Transverse colon (tissue), 4 donors: ENCODE measurements at regions not wholly inside any gene's neighbourhood (a gene's known extent, or its start where the extent isn't known, plus 50 kb on each side); places are given as distances from the start of the nearest gene placed in this dataset.

Experiments
- DNase-seq: peaks from one replicate; pipeline ENCODE4 v3.0.0-alpha.2; 2019
- H3K27ac ChIP-seq, 4 donors: fragments of 200-600 bp; sonication (generic); 2 replicates each; pipeline ENCODE4 v1.5.1; 2016 to 2018; ENCODE audit warnings: inconsistent platforms in 4 of 4
- H3K27me3 ChIP-seq: fragments of 200-600 bp; sonication (generic); 2 replicates; pipeline ENCODE4 v1.5.1; 2017; ENCODE audit warnings: inconsistent platforms
- H3K36me3 ChIP-seq, 4 donors: fragments of 200-600 bp; sonication (generic); 2 replicates each; pipeline ENCODE4 v1.5.1; 2017 to 2019; ENCODE audit warnings: inconsistent platforms in 4 of 4
- H3K4me1 ChIP-seq, 4 donors: fragments of 200-600 bp; sonication (generic); 2 replicates each; pipeline ENCODE4 v1.5.1; 2017 to 2020; ENCODE audit warnings: inconsistent platforms in 4 of 4
- H3K4me3 ChIP-seq, 4 donors: fragments of 200-600 bp; sonication (generic); 1 replicate in 1 of 4; 2 replicates in 3 of 4; pipeline versions ENCODE4 v1.5.1 to v1.6.1; 2017 to 2019; ENCODE audit warnings: inconsistent platforms in 4 of 4
- H3K9me3 ChIP-seq, 2 donors: fragments of 200-600 bp; sonication (generic); 2 replicates each; pipeline ENCODE4 v1.5.1; 2017 to 2019; ENCODE audit warnings: inconsistent platforms in 2 of 2
- EP300 ChIP-seq: sonication (generic); formaldehyde crosslinking; IDR thresholded peaks from one replicate; pipeline ENCODE4 v1.6.1; 2017; ENCODE audit warnings: antibody characterized with exemption, low read depth
- POLR2A ChIP-seq: fragments of 450-650 bp; IDR thresholded peaks from one replicate; pipeline ENCODE4 v1.6.1; 2016; ENCODE audit warnings: antibody characterized with exemption, mild to moderate bottlenecking, moderate library complexity
- POLR2AphosphoS5 ChIP-seq, 3 donors: sonication (generic); formaldehyde crosslinking; IDR thresholded peaks; one replicate each; pipeline ENCODE4 v1.6.1; 2016; ENCODE audit warnings: antibody characterized with exemption in 3 of 3
- WGBS, 2 donors: methylation state at CpG; one replicate each; pipeline ENCODE4 v1.1.5; 2018; ENCODE audit warnings: low coverage in 1 of 2; 5-methylcytosine and 5-hydroxymethylcytosine counted together
- in situ Hi-C, 4 donors: fragments of 200-750 bp; cut with MboI; loops; one replicate each; pipeline versions ENCODE4 v1.15.0 to v1.15.1; 2017; ENCODE audit warnings: low sequenced_read_pairs in 3 of 4, low pct_ligation_motif_present in 1 of 4, low pct_unique_long_range_greater_than_20kb in 1 of 4
- intact Hi-C: fragments of 100-400 bp; cut with DNase I; formaldehyde crosslinking; loops from one replicate; pipeline ENCODE4 v1.15.1; 2023; ENCODE audit warnings: low total_unique reads
- TF ChIP-seq, protein P1 (sequence below), 5 experiments: fragments of 200-600 bp in 3 of 5; fragments of 450-650 bp in 2 of 5; sonication (generic) in 3 of 5; IDR thresholded peaks; 1 replicate in 2 of 5; 2 replicates in 3 of 5; pipeline ENCODE4 v1.5.1; 2016 to 2017; ENCODE audit warnings: antibody characterized with exemption in 5 of 5, inconsistent platforms in 3 of 5, mild to moderate bottlenecking in 2 of 5, moderate library complexity in 1 of 5

DNA sequence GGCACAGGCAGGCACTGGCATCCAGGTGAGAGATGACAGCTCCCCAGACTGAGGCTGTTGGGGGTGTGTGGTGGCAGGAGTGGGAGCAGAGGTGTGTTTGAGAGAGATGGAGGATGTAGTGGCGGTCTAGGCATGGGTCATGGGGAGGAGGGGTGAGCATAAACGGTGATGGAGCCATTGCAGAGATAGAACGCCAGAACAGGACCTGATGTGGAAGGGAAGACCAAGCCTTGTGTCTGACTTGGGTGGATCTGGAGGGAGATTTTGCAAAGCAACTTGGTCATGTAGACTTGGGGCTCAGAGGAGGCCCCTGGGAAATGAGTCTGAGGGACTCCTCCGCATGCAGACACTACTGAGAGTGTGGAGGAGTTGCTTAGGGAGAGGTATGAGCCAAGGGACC, 50.0 kb upstream of the CLDN5 start:
- no peak overlapping the region for H3K4me3 ChIP-seq
- no peaks in the 10 kb centered on the region for H3K4me1 ChIP-seq
- TF ChIP-seq EP300 (no peak), POLR2A (no peak), POLR2AphosphoS5 (IDR thresholded peaks at IDR 0.05) (no peak)
- TF ChIP-seq, protein P1, sequence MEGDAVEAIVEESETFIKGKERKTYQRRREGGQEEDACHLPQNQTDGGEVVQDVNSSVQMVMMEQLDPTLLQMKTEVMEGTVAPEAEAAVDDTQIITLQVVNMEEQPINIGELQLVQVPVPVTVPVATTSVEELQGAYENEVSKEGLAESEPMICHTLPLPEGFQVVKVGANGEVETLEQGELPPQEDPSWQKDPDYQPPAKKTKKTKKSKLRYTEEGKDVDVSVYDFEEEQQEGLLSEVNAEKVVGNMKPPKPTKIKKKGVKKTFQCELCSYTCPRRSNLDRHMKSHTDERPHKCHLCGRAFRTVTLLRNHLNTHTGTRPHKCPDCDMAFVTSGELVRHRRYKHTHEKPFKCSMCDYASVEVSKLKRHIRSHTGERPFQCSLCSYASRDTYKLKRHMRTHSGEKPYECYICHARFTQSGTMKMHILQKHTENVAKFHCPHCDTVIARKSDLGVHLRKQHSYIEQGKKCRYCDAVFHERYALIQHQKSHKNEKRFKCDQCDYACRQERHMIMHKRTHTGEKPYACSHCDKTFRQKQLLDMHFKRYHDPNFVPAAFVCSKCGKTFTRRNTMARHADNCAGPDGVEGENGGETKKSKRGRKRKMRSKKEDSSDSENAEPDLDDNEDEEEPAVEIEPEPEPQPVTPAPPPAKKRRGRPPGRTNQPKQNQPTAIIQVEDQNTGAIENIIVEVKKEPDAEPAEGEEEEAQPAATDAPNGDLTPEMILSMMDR (IDR thresholded peaks at IDR 0.05), result no peak
- 93% methylated on average over 4 of the region's 4 CpGs; no CpG with 5 or more reads in 1 of the 2 donors for WGBS, 2 donors
- peaks cover 3% of the 10 kb centered on the region for H3K27me3 ChIP-seq
- no peaks in the 10 kb centered on the region for H3K9me3 ChIP-seq
- no peaks in the 10 kb centered on the region for H3K36me3 ChIP-seq
- no peak overlapping the region for H3K27ac ChIP-seq
- intact Hi-C loops (no loop called here), in situ Hi-C loops (no loop called here)
- no peak for DNase-seq

DNA sequence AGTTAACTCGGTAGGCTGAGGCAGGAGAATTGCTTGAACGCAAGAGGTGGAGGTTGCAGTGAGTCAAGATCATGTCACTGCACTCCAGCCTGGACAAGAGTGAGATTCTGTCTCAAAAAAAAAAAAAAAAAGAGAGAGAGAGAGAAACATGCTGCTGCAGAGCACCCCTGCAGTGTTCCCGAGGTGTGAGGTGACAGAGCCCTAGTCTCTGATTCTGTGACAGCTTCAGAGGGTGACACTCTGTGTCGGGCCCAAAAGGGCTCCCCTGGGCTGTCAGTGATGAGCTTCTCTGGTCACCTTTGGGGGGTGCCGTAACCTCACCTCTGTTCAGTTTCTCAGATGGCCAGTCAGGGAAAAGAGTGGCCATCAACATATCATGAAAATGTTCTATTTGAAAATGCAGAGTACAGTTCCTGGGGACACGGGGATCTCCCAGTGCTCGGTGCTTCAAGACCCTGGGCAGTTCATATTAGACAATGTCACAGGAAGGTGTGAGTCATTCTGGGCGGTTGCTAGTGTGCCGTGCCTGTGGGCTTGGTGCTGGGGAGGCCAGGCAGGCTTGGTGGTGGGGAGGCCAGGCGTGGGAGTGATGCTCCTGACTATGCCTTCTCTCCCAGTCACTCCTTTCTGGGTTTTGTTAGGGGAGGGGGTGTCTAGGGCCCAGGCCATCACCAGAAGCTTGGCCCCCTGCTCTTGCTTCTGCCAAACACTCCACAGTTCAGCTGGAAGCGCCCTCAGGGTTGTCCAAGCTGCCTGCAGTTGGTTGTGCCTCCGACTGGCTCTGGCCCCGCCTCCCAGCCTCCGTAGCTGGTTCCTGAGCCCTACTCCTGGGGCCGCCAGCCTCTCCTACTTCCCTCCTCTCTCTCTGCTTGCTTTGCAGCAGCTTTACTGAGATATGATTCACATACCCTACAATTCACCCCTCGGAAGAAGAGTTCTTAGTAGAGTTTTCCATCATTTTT, 52.5 kb upstream of the CLDN5 start:
- WGBS, 2 donors, result 52% methylated on average over 16 of the region's 16 CpGs; no CpG with 5 or more reads in 1 of the 2 donors
- TF ChIP-seq POLR2A (no peak), EP300 (no peak), POLR2AphosphoS5 (IDR thresholded peaks at IDR 0.05) (no peak)
- TF ChIP-seq, protein P1 (IDR thresholded peaks at IDR 0.05), result no peak
- intact Hi-C loops (no loop called here), in situ Hi-C loops (no loop called here)
- H3K27me3 ChIP-seq, result peaks cover 3% of the 10 kb centered on the region
- H3K9me3 ChIP-seq, result no peaks in the 10 kb centered on the region
- H3K36me3 ChIP-seq, result no peaks in the 10 kb centered on the region
- H3K4me1 ChIP-seq, result no peaks in the 10 kb centered on the region
- no peak overlapping the region for H3K27ac ChIP-seq
- no peak overlapping the region for H3K4me3 ChIP-seq
- no peak for DNase-seq

DNA sequence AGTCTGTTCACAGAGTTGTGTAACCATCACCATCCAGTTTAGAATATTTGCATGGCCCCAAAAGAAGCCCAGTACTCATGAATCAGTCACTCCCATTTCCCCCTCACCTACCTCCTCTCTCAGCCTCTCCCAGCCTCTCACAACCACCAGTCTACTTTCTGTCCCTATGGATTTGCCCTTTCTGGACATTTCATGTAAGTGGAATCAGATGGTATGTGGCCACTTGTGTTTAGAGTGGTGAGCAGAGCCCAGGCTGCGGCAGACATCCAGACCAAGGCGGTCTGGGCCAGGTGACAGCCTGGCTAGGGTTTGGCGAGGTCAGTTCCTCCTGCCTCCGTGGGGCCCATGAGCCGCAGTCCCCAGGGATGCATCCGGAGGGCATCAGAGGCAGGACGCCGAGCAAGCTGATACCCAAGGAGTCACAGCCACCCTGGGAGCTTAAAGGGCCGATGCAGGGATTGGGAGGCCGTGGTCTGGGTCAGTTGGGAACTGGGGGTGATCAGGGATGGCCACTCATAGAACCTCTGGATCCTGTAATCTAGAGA, 53.3 kb upstream of the CLDN5 start:
- no peaks in the 10 kb centered on the region for H3K4me1 ChIP-seq
- TF ChIP-seq EP300 (no peak), POLR2AphosphoS5 (IDR thresholded peaks at IDR 0.05) (no peak), POLR2A (no peak)
- TF ChIP-seq, protein P1 (IDR thresholded peaks at IDR 0.05), result no peak
- H3K36me3 ChIP-seq, result no peaks in the 10 kb centered on the region
- 80% methylated on average over 10 of the region's 10 CpGs; no CpG with 5 or more reads in 1 of the 2 donors for WGBS, 2 donors
- in situ Hi-C loops (no loop called here), intact Hi-C loops (no loop called here)
- no peaks in the 10 kb centered on the region for H3K9me3 ChIP-seq
- no peak overlapping the region for H3K27ac ChIP-seq
- no peak for DNase-seq
- peaks cover 3% of the 10 kb centered on the region for H3K27me3 ChIP-seq
- no peak overlapping the region for H3K4me3 ChIP-seq

DNA sequence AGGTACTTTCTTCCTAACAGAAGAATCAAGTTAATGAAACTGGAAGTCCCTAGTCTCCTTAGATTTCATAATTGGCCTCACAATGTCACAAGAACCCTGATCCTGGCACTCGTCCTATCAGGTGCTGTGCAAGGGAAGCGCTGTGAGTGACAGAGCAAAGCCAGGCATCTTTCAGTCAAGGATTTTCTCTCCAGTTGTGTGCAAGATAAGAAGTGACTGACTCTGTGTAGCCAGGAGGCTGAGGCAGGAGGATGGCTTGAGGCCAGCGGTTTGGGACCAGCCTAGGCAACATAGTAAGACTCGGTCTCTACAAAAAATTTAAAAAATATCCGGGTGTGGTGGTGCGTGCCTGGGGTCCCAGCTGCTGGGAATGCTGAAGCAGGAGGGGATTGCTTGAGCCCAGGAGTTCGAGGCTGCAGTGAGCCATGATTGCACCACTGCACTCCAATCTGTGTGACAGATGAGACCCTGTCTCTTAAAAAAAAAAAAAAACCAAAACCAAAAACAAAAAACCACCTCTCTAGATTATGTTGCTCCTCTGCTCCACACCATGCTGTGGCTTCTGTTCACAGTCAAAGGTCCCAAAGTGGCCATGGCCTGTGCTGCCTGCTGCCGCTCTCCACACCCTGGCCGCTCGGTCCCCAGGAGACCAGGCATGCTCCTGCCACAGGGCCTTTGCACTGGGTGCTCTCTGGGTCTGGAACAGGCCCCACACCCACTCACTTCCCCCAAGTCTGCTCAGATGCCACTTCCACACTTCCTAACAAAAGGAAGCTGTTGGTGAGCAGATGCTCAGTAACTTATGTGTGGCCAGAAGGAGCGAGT, 54.2 kb upstream of the CLDN5 start:
- Histone ChIP-seq H3K4me1 (no peaks in the 10 kb centered on the region), H3K36me3 (no peaks in the 10 kb centered on the region), H3K27ac (no peak overlapping the region), H3K27me3 (peaks cover 3% of the 10 kb centered on the region), H3K4me3 (no peak overlapping the region), H3K9me3 (no peaks in the 10 kb centered on the region)
- no peak for DNase-seq
- in situ Hi-C loops (no loop called here), intact Hi-C loops (no loop called here)
- 70 to 90% methylated on average over 2 to 11 of the region's 11 CpGs for WGBS, 2 donors
- TF ChIP-seq, protein P1 (IDR thresholded peaks at IDR 0.05), result no peak
- no peak for TF ChIP-seq EP300
- TF ChIP-seq POLR2A, result no peak
- TF ChIP-seq POLR2AphosphoS5 (IDR thresholded peaks at IDR 0.05), result no peak
